Kasumi-1 (cell line): ENCODE measurements at regions not wholly inside any gene's neighbourhood (a gene's known extent, or its start where the extent isn't known, plus 50 kb on each side); places are given as distances from the start of the nearest gene placed in this dataset.
"Not testable (repeated sequence)": the region's sequence is repeated elsewhere in the genome, so short reads cannot be mapped to it uniquely, and the experiment has no call there.

Experiments
- DNase-seq, 2 experiments: peaks; one replicate each; lab custom pipeline; 2025; lab: John Stamatoyannopoulos, UW

DNA sequence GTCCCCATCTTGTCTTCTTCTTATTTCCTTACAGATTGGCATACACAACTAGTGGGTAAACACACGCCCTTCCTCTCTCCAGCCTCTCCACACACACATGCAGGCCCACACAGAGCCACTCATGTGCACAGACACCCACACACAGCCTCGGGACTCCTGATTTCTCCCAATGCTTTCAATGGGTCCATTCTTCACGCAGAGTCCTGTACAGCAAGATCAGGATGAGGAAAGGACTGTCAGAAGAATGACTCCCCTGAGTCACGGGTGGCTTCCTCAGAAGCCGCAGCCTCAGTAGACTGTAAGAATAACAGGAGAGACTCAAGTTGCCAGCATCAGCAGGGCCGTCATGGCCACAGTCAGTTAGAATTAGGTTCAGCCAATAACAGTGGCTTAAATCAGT, 109.1 kb upstream of the GLI2 start:
- DNase-seq = no peak

DNA sequence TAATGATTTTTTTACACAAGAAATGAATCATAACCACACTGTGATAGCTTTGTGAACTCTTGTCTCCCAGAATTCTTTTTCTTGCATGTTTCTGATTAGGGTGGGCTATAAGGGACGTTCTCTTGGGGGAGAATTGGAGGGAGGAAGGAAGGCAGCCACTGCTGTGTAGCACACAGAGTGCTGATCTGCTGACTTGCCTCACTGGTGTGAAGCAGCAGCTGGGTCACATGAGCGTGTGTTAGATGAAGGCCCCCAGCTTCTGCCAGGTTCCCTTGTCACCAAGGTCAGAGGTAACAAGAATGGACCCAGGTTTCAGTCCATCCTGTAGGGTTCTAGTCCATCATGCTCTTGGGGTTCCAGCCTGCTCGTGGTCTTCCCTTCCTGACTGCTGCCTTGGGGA, 107.4 kb upstream of the GLI2 start:
- no peak for DNase-seq

- DNase-seq = no peak
Observed at GRCh38 chr2:120629241-120629895, 106.3 kb upstream of the GLI2 start.

DNA sequence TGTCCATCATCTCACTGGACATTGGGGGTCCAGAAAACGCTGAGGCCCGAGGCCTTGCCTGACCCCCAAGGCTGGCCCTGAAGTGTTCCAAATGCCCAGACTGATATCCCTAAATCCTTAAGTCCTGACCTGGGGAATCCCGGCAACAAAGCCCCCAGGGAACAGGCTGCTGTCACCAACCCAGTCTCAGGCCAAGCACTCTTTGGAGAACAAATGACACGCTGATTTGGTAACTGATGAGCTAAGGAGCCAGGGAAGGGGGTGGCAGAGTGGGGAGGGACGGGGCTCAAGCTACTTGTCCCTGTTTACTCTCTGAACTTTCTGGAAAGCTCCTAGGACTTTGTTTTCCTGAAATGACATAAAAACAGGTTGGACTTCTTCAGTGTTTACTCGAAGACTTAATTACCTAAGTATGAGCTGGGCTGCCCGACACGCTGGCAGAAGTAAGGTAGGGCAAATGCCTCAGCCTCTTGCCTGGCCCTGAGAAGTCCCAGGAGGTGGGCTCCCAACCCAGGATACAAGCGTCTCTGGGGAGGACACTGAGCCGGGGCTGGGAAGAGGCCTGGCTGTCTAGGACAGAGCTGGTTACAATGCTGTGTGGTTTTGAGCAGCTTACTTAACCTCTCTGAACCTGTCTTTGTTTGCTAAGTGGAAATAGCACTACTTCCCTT, 105.5 kb upstream of the GLI2 start:
- no peak for DNase-seq

DNA sequence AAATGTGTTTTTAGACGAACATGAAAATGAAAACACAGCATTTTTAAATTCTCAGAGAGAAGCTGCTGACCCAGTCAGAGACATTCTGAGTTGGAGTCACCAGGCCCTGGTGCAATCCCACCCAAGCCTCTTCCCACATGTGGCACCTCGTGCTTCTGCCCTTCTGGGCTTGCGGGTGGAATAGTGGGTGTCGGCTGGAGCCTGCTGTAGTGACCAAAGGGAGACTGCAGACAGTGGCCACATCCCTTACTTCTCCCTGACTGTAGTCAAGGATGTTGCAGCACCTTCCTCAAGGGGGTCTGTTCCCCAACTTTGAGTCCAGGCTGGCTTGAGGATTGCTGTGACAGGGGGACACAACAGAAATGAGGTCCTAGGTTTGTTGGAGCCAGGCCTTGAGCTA, 104.4 kb upstream of the GLI2 start:
- no peak for DNase-seq

DNA sequence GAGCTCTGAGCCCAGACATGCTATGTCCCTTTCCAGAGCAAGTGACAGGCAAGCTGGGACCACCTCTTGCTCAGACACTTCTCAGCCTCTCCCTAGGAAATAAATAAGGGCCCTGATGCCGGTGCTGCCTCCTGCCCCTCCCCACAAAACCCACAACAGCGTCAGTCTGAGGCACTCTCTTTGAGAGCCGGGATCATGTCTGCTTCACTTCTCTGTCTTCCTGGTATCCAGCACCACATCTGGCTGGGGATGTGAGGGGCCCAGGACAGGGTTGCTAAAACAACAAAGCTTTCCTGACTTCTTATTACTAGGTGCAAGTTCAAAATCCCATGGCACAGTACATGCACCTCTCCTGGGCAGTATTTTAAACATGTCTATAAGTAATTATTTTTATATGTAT, 103.9 kb upstream of the GLI2 start:
- DNase-seq = no peak

DNA sequence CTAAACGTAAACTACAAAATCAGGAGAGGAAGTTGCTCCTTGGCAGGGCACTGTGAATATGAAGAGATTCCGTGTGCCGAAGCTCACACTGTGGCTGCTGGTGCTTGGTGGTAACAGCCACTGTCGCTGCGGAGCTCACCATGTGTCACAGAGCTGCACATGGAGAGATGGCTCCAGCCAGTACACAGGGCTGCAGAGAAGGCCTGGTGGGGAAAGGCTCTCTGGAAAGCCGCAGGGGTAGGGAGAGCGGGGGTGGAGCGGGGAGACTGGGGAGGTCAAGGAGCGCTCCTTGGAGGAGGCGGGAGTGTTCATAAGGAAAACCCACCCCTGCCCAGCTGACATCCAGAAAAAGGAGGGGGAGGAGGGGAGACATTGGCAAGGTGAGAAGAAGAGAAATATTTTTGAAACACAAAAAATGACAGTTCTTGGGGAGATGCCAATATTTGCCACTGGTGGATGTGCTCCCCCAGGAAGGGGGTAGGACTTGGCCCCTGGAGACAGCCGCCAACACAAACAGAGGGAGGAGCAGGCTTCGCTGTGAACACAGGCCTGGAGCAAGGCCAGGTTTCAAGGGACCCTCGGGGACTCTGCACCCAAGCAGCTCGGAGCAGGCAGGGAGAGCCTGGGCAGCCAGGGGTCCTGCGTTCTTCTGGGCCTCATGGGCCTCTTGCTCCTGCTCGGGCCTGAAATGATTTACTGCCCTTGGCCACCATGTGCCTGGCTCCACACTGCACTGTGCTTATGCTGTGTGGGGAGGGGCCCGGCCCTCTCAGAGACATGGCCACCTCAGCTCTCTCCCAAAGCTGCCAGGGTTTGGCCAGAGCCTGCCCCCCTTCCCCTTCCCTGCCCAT, 102.6 kb upstream of the GLI2 start:
- no peak for DNase-seq

- DNase-seq = no peak
Observed at GRCh38 chr2:120634533-120634932, 101.1 kb upstream of the GLI2 start.

- DNase-seq = no peak
Observed at GRCh38 chr2:120635146-120635545, 100.5 kb upstream of the GLI2 start.

DNA sequence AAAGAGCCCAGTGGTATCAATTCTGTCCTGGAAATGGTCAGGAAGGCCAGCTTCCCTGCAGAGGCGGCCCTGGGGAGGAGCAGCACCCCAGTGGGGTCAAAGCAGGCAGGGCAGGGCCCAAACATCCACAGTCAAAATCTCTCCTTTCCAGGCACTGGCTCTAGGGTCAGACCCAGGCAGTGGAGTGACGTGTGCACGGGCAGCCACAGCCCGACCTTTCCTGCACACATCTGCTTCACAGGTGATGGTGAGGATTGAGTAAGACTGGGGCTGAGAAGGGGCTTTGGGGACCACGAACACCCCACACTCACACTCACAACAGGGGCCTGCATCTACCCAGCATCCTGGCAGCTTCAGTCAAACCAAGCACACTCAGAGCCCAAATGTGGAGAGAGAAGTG, 97.8 kb upstream of the GLI2 start:
- no peak for DNase-seq

DNA sequence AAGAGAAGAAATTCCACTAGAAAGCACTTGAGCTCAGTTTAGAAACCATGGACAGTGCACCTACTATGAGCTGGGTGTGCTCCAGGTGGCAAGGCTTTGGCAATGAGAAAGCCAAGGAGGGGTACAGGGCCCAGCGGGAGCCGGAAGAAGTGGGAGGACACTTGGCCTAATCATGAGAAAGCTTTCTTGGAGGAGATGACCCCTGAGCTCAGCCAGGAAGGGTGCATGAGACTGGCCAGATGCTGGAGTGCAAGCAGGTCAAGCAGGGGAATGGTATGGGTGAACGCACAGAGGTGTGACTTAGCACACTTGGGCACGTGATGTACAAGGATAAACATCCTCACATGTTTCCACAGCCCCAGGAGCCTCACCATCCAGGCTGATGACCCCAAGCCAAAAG, 97.2 kb upstream of the GLI2 start:
- DNase-seq = no peak

DNA sequence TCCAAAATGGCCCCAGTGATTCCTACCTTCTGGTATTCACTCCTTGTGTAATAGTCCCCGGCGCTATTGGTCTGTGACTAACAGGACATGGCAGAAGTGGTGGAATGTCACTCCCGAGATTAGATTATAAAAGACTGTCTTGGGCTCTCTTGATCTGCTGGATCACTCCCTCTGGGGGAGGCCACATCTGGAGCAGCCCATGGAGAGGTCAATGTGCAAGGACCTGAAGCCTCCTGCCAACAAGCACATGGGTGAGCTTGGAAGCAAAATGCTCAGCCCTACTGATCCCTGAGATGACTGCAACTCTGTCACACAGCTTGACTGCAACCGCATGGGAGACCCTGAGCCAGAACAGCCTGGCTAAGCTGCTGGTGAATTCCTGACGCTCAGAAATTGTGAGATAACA, 94.3 kb upstream of the GLI2 start:
- no peak for DNase-seq

DNA sequence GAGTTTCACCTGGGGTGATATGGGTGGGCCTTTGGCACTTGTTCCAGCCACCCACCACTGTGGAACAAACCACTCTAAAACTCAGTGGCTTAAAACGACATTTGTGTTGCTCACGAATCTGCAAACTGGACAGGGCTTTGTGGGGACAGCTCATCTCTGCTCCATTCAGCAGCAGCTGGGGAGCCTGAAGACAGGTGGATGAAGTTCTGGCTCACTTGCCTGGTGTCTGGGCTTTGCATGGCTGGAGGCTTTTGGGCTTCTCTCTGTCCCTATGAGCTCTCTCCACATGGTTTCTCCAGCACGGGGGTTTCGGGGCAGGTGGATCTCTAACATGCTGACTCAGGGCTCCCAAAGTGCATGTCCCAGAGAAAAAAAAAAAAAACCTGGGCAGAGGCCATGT, 93.0 kb upstream of the GLI2 start:
- no peak for DNase-seq

DNA sequence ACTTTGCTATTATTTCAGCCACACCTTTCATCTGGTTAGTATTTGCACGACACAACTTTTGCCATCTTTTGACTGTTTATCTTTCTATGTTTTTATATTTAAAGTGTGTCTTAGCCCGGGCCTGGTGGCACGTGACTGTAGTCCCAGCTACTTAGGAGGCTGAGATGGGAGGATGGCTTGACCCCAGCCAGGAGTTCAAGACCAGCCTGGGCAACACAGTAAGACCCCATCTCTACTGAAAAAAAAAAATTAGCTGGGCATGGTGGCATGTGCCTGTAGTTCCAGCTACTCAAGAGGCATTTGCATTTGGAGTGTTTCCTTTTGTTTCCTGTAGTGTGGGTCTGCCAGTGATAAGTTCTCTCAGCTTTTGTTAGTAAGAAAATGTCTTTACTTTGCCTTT, 88.7 kb upstream of the GLI2 start:
- no peak for DNase-seq

DNA sequence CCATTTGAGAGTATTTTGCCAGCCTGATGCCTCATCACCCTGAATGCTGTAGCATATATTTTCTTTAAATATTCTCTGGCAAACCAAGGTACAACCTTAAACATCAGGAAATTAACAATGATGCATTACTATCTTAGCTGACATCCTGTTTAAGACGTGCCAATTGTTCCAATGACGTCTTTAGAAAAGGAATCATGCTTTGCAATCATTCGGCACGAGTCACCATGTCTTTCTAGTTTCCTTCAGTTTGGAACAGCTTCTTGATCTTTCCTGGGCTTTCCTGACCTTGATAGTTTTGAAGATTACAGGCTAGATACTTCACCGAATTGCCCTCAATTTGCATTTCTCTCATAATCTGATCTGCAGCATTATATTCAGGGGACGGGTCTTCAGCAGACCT, 88.2 kb upstream of the GLI2 start:
- no peak for DNase-seq

- DNase-seq = not testable (repeated sequence)
Observed at GRCh38 chr2:120649381-120649780, 86.3 kb upstream of the GLI2 start.

DNA sequence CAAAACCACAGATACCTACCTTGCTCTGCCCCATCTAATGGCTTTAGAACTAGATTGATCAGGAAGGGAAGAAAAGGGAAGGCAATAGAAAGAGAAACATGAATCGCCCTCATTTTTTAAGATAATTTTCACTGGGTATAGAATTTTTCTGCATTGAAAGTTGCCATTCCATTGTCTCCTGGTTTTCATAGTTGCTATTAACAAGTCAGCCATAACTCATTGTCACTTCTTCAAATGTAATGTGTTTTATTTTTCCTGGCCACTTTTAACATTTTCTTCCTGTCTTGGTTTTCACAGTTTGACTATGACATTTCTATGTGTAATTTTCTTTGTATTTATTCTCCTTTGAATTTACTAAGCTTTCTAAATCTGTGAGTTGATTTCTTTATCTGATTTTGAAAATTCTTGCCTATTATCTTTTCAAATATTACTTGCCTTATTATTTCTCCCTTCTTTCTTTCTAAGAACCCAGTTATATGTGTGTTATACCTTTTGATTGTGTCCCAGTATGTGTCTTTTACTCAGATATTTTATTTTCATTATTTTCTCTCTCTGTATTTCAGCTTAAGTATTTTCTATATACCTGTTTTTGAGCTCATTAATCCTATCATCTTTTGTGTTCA, 85.5 kb upstream of the GLI2 start:
- peak; percentile 1 to 37 for DNase-seq

- DNase-seq = no peak
Observed at GRCh38 chr2:120651818-120652217, 83.8 kb upstream of the GLI2 start.

DNA sequence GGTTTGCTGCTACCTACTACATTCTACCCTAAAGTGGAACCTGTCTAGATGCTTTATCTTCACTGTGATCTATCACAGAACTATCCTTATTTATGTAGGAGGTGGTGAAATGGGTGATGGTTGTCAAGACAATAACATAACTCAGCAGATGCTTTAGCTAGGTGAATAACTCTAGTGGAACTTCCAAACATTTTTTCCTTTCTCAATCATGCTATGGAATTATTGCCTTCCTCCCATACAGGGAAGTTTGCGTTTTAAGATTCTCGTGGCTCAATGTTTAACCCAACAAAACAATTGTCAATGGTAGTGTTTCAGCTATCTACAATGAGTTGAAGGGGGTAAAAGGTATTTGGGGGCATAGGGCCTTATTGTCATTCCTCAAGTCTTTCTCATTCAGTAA, 82.6 kb upstream of the GLI2 start:
- DNase-seq = no peak

- DNase-seq = no peak
Observed at GRCh38 chr2:120653871-120654270, 81.8 kb upstream of the GLI2 start.

DNA sequence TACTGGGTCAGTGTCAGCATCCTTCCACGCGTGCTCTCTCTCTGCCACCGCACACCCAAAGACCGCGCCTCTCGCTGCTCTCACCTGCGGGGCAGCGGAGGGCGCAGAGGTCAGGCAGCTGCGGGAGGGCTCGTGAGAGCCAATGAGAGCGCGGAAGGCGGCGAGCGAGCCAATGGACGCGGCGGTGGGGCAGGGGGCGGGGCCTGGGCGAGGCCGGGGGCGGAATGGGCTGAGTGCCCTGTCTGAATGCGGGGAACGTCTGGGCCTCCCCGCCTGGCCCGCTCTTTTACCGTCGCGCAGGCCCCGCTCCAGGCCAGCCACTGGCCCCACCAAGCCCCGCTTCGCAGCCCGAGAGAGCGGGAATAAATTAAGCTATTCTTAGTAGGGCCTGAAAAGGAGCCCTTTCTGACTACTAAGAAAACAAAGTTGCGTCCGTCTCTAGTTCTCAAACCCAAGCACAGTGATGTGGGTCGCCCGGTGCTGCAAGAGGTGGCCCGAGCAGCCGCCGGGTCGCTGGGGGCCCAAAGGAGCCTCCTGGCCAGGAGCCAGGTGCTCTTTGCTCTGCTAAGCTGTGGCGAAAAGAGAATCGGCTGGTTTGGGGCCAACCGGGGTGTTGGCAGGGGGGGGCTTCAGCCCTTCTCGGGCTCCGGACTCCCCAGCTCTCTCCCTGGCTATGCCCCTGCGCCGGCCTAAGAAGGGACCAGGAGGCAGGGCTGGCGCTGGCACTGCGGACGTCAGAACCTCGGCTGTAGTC, 81.1 kb upstream of the GLI2 start:
- no peak for DNase-seq
